ENCODE measurements at regions not wholly inside any gene's neighbourhood (a gene's known extent, or its start where the extent isn't known, plus 50 kb on each side); places are given as distances from the start of the nearest gene placed in this dataset.

DNA sequence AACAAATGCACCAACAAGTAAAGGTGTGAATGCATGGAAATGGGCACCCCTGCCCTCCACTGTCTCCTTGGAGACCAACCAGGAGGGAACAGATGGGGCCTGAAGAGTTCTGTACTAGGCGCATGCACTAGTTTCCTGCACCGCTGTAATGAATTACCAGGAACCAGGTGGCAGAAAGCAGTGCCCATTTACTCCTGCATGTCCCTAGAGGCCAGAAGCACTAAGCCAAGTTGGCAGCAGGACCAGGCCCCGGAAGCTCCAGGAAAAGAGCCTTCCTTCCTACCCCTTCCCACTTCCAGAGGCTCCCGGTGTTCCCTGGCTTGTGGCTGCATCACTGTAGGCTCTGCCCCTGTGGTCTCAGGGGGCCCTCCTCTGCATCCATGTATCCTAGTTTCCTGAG, 237.5 kb upstream of the PPP2R2D start:
- TF ChIP-seq CTCF (IDR thresholded peaks at IDR 0.05; ENCODE audit: poor library complexity), result no peak
- TF ChIP-seq EZH2 (IDR thresholded peaks at IDR 0.05; ENCODE audit: borderline replicate concordance), result no peak
